Retinal pigment epithelial cell (primary cell): ENCODE measurements at regions not wholly inside any gene's neighbourhood (a gene's known extent, or its start where the extent isn't known, plus 50 kb on each side); places are given as distances from the start of the nearest gene placed in this dataset.

Experiments used
- DNase-seq: peaks from one replicate; pipeline ENCODE4 v3.0.0-alpha.2; 2010; ENCODE audit warnings: low read depth
- H3K4me3 ChIP-seq: 2 replicates; pipeline ENCODE4 v1.5.1; 2011; ENCODE audit warnings: mild to moderate bottlenecking, low read length, control low read depth, moderate library complexity
- CTCF ChIP-seq: conservative IDR thresholded peaks from 2 replicates; pipeline ENCODE4 v1.5.1; 2011; ENCODE audit warnings: low read depth, low read length, control low read depth, inconsistent platforms

GRCh38 chr13:65653613-65654012, 1576.5 kb downstream of the PCDH9 start:
- DNase-seq: no peak
- TF ChIP-seq CTCF: no peak
- no peak overlapping the region for H3K4me3 ChIP-seq

DNA sequence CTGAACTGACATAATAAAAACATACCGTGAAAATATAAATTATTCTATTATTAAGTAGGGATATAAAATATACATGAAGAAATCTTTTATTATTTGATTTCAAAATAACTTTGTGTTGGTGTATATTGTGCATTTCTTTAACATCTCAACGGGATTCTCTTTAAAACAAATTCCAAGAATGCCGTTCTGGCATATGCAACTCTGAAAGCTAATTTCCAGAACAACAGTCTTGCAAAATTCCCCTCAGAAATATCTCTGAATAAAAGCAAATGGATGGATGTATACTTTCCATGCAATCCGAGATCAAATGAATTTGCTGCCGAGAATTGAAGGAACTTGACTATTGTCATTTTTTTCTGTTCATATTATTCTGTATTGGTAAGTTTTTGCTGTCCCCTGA, 1579.8 kb downstream of the PCDH9 start:
- DNase-seq: no peak
- no peak overlapping the region for H3K4me3 ChIP-seq
- no peak for TF ChIP-seq CTCF

- no peak for DNase-seq
- no peak overlapping the region for H3K4me3 ChIP-seq
- no peak for TF ChIP-seq CTCF
Measured at GRCh38 chr13:65642996-65643395, 1587.1 kb downstream of the PCDH9 start.

GRCh38 chr13:65642301-65642700, 1587.8 kb downstream of the PCDH9 start:
- no peak overlapping the region for H3K4me3 ChIP-seq
- TF ChIP-seq CTCF: no peak
- DNase-seq: no peak

DNA sequence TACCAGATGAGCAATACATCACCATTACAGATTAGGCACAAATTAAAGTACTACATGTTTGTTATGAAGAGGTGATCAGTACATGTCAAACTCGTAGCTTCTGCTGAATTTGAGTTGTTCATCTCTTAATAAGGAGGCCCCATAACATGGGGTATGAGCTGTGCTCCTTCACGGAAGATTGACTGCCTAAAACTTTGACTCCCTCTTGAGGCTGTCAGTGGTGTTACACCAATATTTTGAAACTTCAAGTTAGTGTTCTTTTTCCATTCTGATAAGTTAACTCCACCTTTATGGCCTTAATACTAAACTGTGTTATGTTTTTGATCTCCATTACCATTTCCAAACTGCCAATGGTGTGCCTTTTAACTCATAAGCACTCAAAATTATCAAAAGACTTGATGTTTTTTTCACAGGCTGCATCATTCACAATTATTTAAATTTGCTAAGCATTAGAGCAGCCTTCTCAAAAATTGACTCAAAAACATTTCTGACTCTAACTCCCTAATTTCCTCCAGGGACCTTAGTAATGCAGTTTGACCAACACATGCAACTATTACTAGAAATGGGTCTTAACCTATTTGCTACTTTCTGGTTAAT, 1591.5 kb downstream of the PCDH9 start:
- peak; percentile 77 for TF ChIP-seq CTCF
- H3K4me3 ChIP-seq: no peak overlapping the region
- DNase-seq: no peak

DNA sequence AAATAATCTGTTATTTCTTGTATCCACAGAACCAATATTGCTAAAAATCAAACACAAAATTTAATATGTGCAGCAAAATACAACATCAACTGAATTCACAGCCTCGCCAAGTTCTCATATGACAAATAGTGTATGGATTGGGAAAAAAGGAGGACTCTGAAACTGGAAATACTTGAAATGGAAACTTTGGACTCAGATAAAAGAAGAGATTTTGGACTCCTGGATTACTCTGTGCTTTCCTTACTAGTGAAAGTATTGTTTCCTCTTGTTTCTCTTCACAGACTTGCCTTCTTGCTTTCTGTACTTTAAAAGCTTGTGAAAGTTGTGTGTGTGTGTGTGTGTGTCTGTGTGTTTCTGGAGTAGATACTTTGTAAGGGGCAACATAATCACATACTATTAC, 1596.3 kb downstream of the PCDH9 start:
- TF ChIP-seq CTCF: no peak
- DNase-seq: no peak
- no peak overlapping the region for H3K4me3 ChIP-seq

DNA sequence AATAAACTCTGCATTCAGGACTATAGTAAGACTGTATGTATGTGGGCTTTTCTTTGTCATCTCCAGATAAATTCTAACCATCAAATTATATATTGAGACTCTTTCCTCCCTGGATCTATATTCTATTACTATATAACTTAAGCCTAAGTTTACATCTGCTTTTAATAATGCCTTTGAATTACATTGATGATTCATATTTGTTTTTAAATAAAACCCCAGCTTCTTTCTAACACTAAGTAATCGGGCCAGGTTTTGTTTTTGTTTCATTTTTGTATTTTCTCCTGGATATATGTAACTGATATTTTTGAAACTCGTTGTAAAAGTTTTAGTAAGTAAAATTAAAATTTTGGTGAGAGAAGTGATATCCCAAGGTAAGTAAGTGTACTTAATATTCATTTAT, 1599.1 kb downstream of the PCDH9 start:
- TF ChIP-seq CTCF: no peak
- DNase-seq: no peak
- no peak overlapping the region for H3K4me3 ChIP-seq
